GM13976 (cell line): ENCODE measurements at regions not wholly inside any gene's neighbourhood (a gene's known extent, or its start where the extent isn't known, plus 50 kb on each side); places are given as distances from the start of the nearest gene placed in this dataset.

Experiments used
- DNase-seq: peaks from one replicate; pipeline ENCODE4 v3.0.0; 2012; ENCODE audit warnings: low spot score
- in situ Hi-C: fragments of 300-500 bp; cut with MboI; formaldehyde crosslinking; loops from one replicate; pipeline ENCODE4 v1.12.0; 2022; ENCODE audit warnings: low sequenced_read_pairs, mixed read lengths, inconsistent platforms; ENCODE audit not compliant: unreplicated experiment
- TF ChIP-seq, protein P1 (sequence below): IDR thresholded peaks from 2 replicates; pipeline ENCODE4 v1.5.1; 2012; ENCODE audit warnings: borderline replicate concordance, mild to moderate bottlenecking; ENCODE audit not compliant: insufficient read depth; ENCODE audit errors: extremely low read depth, missing control alignments, control extremely low read depth

DNA sequence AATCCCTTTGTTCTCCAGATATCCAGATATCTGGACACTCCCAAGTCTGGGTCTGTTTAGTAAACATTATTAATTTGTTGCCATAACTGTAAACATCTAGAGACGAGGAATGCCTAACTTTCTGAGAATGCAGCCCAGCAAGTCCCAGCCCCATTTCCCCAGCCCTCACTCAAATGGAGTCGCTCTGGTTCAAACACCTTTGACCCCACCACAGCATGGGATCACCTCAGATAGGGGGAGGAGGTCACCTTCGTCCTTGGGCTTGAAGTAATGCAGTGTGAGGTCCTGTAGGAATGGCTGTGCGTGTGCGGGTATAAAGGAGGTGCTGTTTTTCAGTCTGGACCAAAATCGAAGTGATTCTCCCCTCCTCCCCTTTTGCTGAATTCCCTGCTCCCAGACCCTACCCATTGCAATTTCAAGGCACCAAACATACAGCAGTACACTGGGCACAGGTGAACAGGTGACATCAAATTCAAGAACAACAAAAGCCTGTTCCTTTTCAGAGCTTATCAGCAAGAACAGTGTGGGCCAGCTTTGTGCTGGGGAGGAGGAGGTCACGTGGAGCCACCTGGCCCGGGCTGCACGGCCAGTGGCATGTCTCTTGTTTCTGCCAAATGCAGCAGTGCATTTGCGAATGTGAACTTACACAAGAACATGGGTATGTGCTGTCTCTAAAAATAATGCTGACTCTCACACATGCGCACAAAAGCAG is 57.5 kb upstream of the TRPM1 start:
- in situ Hi-C loops, result no loop called here
- DNase-seq, result no peak
- TF ChIP-seq, protein P1, sequence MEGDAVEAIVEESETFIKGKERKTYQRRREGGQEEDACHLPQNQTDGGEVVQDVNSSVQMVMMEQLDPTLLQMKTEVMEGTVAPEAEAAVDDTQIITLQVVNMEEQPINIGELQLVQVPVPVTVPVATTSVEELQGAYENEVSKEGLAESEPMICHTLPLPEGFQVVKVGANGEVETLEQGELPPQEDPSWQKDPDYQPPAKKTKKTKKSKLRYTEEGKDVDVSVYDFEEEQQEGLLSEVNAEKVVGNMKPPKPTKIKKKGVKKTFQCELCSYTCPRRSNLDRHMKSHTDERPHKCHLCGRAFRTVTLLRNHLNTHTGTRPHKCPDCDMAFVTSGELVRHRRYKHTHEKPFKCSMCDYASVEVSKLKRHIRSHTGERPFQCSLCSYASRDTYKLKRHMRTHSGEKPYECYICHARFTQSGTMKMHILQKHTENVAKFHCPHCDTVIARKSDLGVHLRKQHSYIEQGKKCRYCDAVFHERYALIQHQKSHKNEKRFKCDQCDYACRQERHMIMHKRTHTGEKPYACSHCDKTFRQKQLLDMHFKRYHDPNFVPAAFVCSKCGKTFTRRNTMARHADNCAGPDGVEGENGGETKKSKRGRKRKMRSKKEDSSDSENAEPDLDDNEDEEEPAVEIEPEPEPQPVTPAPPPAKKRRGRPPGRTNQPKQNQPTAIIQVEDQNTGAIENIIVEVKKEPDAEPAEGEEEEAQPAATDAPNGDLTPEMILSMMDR, result no peak

DNA sequence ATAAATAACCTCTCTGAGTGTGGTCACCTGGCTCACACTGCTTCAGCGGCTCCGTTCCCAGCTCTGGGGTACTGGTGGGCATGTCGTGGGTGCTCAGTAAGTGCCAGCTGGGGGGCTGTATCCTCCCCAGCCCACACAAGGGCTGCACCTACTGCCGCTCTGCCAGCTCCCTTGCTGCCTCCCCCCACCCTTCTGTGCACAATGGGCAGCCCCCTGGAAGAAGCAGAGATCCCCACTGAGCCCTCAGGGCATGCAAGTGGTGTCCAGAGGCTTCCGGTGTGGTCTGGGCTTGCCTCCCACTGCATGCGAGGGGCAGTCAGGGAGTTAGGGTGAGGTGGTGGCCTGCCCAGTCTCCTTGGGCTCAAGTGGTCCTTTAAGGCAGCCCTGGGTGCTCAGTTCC is 58.3 kb upstream of the TRPM1 start:
- TF ChIP-seq, protein P1, result no peak
- in situ Hi-C loops, result no loop called here
- no peak for DNase-seq

DNA sequence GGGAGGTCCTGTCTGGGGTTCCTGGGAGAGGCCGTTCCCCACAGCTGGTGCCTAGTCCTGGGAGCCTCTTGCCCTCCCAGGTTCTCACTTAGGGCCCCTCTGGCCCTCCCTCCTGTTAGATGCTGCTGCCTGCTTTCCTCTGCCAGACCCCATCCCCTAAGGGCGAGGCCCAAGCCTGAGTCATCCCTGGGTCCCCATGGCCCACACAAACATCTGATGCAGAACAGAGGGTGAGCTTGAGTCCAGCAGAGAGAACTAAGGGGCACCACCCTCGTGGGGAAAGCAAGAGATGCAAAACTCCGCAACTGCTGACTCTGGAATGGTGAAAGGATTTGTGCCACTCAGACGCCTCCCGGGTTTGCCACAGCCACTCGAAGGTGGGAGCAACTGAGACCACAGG is 58.8 kb upstream of the TRPM1 start:
- no peak for DNase-seq
- in situ Hi-C loops, result no loop called here
- TF ChIP-seq, protein P1, result no peak

DNA sequence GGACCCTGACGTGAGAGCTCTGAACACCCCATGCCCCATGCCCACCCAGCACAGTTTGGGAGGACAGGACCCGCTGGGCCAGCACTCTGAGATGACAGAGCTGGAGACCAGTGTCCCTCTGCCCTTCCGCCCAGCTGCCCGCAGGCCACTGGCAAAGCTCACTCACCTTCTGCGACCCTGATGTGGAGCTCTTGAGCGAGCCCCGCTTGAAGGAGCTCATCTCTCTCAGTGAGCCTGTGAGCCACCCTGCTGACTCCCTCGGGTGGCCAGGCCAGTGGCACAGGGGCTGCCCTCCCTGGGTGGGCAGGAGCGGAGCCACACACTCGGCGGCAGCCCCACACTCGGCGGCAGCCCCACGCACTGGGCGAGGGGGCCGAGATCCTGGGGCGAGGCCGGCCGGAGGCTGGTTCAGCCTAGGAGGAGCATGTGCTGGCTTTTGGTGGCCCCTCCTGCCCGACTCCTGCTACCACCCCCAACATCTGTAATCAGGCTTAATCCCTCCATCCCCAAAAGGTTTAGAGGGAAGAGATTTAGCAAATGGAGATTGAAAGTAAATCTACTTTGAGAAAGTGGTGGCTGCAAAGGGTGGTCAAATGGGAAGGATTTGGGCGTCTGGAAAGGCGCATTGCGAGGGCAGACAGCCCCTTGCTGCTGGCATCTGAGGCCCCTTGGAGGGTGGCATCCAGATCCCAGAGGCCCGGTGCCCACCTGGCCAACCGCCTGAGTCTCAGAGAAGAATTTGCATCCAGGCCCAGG is 59.4 kb upstream of the TRPM1 start:
- in situ Hi-C loops, result no loop called here
- TF ChIP-seq, protein P1, result no peak
- no peak for DNase-seq

DNA sequence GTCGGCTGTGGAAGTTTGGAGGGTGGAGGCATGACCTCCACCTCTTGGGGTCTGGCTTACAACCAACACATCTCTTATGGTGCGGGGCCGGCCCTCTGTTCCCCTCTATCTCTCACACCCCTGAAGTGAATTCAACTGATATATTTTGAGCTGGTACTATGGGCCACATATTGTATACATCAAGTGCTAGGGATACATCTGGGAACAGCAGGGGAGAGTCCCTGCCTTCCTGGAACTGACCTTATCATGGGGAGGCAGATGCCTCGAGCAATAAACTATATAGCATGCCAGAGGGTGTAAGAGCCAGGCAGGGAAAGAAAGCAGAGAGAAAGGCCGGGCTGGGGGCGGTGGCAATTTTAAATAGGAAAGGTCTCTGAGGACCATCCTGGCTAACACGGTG is 60.4 kb upstream of the TRPM1 start:
- TF ChIP-seq, protein P1, result no peak
- in situ Hi-C loops, result no loop called here

DNA sequence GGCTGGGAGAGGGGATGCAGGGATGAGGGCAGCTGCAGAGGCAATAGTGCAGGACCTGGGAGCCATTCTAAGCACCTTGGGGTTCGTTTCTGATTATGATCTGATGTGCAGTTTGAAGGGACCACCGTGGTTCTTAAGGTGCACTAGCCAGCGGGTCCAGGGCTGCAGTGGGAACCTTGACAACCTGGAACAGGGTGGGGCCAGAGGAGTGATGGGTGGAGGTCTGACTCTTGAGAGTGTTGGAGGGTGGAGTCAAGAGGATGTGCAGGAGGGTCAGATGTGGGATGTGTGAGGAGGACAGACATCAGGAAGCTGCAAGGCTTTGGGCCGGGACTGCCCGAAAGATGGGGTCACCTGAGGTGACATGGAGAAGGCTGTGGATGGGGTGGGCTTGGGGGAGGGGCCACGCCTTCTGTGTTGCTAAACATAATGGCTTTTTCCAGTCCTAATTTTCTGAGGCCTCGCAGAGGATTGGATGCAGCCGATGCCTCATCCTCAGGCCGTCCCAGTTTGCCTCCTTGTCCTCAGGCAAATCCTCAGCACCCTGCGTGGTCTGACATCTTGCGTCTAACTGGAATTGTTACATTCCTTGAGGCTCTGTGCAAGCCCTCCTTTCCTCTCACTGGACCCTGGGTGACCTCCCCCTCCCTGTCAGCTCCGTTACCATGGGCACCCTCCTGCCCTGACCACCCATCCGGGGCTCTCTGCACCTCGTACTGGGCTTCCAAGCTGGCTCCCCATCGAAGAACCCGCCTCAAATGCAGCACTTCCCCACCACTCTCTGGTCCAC is 61.4 kb upstream of the TRPM1 start:
- DNase-seq, result no peak
- TF ChIP-seq, protein P1, result no peak
- in situ Hi-C loops, result no loop called here

More for the DNA sequence above, 60.4 kb upstream of the TRPM1 start:
- no peak for DNase-seq
